Nephron (organoid): ENCODE measurements at regions not wholly inside any gene's neighbourhood (a gene's known extent, or its start where the extent isn't known, plus 50 kb on each side); places are given as distances from the start of the nearest gene placed in this dataset.

Source experiments
- H3K27ac Mint-ChIP-seq, 3 experiments: 2 replicates each; pipeline ENCODE4 v1.8.0; 2020; ENCODE audit warnings: mixed read lengths in 3 of 3, mild to moderate bottlenecking in 2 of 3, moderate library complexity in 1 of 3
- H3K27me3 Mint-ChIP-seq: 2 replicates; pipeline ENCODE4 v1.8.0; 2021; ENCODE audit warnings: low read depth, mild to moderate bottlenecking, moderate library complexity, mixed read lengths
- H3K36me3 Mint-ChIP-seq: 2 replicates; pipeline ENCODE4 v1.8.0; 2020; ENCODE audit warnings: low read depth, mixed read lengths
- H3K4me1 Mint-ChIP-seq: 2 replicates; pipeline ENCODE4 v1.8.0; 2020; ENCODE audit warnings: mixed read lengths
- H3K4me3 Mint-ChIP-seq, 3 experiments: 2 replicates each; pipeline ENCODE4 v1.8.0; 2020; ENCODE audit warnings: mild to moderate bottlenecking in 3 of 3, mixed read lengths in 3 of 3, moderate library complexity in 2 of 3
- H3K9me3 Mint-ChIP-seq: 2 replicates; pipeline ENCODE4 v1.8.0; 2020; ENCODE audit warnings: mixed read lengths
- CTCF ChIP-seq, 3 experiments: fragments of 200-600 bp; sonication (generic); IDR thresholded peaks; one replicate each; pipeline ENCODE4 v1.5.0; 2021; ENCODE audit warnings: antibody characterized with exemption in 3 of 3; ENCODE audit not compliant: unreplicated experiment in 3 of 3

DNA sequence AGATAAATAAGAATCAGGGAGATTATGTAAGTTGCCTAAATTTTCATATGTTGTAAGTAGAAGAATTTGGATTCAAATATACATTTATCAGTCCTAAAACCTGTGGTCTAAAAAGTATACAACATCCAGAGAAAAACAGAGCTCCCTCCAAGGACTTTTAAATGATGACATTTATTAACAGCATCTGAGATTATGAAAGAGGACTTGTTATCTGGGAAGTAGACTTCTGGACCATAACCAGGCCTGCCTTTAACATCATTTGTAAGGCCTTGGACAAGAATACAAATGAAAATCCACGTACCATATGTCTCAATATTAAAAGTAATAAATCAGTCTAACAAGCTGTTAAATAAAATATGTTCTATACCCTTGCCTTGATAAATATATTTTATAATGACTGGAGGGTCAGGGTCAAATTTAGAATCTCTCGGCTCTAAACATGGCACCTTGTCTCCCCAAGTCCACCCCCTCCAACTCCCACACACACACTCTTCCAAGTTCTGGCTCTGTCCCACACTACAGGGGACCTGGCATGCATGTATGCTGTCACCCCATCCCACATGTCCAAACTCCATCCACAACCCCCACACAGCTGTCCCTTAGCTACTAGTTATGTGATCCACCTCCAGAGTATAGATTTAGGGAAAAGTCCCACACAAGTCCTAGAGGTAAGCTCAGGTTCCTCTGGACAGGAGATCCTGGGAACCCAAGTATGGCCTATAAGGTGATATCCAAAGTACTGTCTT, 382.6 kb downstream of the CDH2 start:
- peak overlapping the region; percentile 32 to 63 (median 61) for H3K27ac Mint-ChIP-seq
- no peaks in the 10 kb centered on the region for H3K36me3 Mint-ChIP-seq
- H3K9me3 Mint-ChIP-seq, result no peaks in the 10 kb centered on the region
- no peaks in the 10 kb centered on the region for H3K27me3 Mint-ChIP-seq
- H3K4me3 Mint-ChIP-seq, result peak overlapping the region in 2 of 3 experiments; percentile 16 to 21
- TF ChIP-seq CTCF (IDR thresholded peaks at IDR 0.05; ENCODE audit: unreplicated experiment in 3 of 3), result no peak
- H3K4me1 Mint-ChIP-seq, result peaks cover 52% of the 10 kb centered on the region

GRCh38 chr18:27793013-27793785, 383.7 kb downstream of the CDH2 start:
- Mint-ChIP-seq H3K27ac (peak overlapping the region; percentile 9 to 47 (median 28)), H3K9me3 (no peaks in the 10 kb centered on the region), H3K4me1 (peaks cover 48% of the 10 kb centered on the region), H3K4me3 (no peak overlapping the region), H3K36me3 (no peaks in the 10 kb centered on the region), H3K27me3 (no peaks in the 10 kb centered on the region)
- no peak for TF ChIP-seq CTCF (IDR thresholded peaks at IDR 0.05; ENCODE audit: unreplicated experiment in 3 of 3)

- TF ChIP-seq CTCF (IDR thresholded peaks at IDR 0.05; ENCODE audit: unreplicated experiment in 3 of 3), result no peak
- no peak overlapping the region for H3K27ac Mint-ChIP-seq
- no peaks in the 10 kb centered on the region for H3K27me3 Mint-ChIP-seq
- H3K9me3 Mint-ChIP-seq, result no peaks in the 10 kb centered on the region
- H3K36me3 Mint-ChIP-seq, result no peaks in the 10 kb centered on the region
- H3K4me3 Mint-ChIP-seq, result no peak overlapping the region
- H3K4me1 Mint-ChIP-seq, result peaks cover 19% of the 10 kb centered on the region
These were observed 387.5 kb downstream of the CDH2 start for GRCh38 chr18:27789406-27789805.

GRCh38 chr18:27787547-27787946, 389.4 kb downstream of the CDH2 start:
- no peak overlapping the region for H3K4me3 Mint-ChIP-seq
- no peaks in the 10 kb centered on the region for H3K36me3 Mint-ChIP-seq
- H3K9me3 Mint-ChIP-seq, result no peaks in the 10 kb centered on the region
- no peak overlapping the region for H3K27ac Mint-ChIP-seq
- H3K4me1 Mint-ChIP-seq, result peaks cover 3% of the 10 kb centered on the region
- no peak for TF ChIP-seq CTCF (IDR thresholded peaks at IDR 0.05; ENCODE audit: unreplicated experiment in 3 of 3)
- no peaks in the 10 kb centered on the region for H3K27me3 Mint-ChIP-seq

DNA sequence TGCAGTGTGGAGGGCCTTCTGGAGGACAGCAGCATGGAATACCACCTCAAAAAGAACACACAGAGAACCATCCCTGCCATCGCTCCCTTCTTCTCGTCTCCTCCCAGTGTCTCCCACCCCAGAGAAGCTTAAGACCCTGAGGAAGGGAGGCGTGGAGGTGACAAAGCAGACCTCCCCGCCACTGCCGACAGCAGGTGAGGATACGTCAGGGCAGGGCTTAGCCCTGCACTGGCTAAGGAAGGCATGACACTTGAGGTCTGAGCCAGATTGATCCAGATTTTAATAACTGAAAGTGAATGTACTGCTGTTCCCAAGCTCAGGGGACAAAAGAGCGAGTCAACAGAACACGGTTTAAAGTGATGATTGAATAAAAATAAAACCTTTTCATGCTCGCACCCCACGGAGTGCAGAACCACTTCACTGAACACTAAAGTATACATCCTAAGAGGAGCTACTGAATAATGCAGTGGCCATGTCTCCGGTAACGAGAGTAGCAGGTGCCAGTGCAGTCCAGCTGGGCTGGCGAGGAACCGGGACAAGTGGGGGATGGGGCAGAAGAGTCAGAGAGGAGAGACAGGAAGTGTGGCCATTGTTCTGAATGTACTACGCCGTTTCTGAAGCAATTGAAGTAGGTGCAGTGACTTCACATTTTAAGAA, 391.0 kb downstream of the CDH2 start:
- TF ChIP-seq CTCF (IDR thresholded peaks at IDR 0.05; ENCODE audit: unreplicated experiment in 3 of 3), result no peak
- no peaks in the 10 kb centered on the region for H3K36me3 Mint-ChIP-seq
- H3K9me3 Mint-ChIP-seq, result no peaks in the 10 kb centered on the region
- peak overlapping the region in 1 of 3 experiments; percentile 5 for H3K27ac Mint-ChIP-seq
- no peak overlapping the region for H3K4me3 Mint-ChIP-seq
- no peaks in the 10 kb centered on the region for H3K27me3 Mint-ChIP-seq
- H3K4me1 Mint-ChIP-seq, result no peaks in the 10 kb centered on the region
